NOMO-1 treated with dmso at 0.1 percent for 144 hours (cell line): ENCODE measurements at regions not wholly inside any gene's neighbourhood (a gene's known extent, or its start where the extent isn't known, plus 50 kb on each side); places are given as distances from the start of the nearest gene placed in this dataset.
"Not testable (repeated sequence)": the region's sequence is repeated elsewhere in the genome, so short reads cannot be mapped to it uniquely, and the experiment has no call there.

ENCODE experiments used
- DNase-seq: peaks from one replicate; lab custom pipeline; 2025; ENCODE audit not compliant: unreplicated experiment; lab: John Stamatoyannopoulos, UW

DNA sequence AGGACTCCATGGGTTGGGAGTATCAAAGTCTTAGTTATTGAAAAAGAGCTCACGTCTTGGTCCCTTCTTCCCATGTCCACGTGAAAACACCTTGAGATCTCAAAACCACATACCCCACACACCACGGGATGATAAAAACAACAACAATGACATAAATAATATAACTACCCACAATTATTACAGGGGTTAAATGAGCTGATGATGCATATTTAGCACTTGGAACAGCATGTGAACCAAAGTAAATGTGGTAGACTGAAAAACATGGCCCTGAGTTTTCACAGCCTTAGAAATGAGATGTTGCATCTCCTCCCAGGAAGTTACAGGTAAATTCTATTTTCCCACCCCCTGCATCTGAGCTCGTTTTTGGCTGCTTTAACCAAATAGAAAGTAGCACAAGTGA is 208.9 kb downstream of the C16orf95 start:
- DNase-seq = no peak

- DNase-seq = no peak
These were observed 208.3 kb downstream of the C16orf95 start for GRCh38 chr16:87108941-87109340.

- DNase-seq = no peak
These were observed 202.4 kb downstream of the C16orf95 start for GRCh38 chr16:87114832-87115231.

- DNase-seq = no peak
These were observed 201.5 kb downstream of the C16orf95 start for GRCh38 chr16:87115646-87116045.

GRCh38 chr16:87117936-87118335 is 199.3 kb downstream of the C16orf95 start:
- DNase-seq = no peak

- DNase-seq = no peak
These were observed 198.0 kb downstream of the C16orf95 start for GRCh38 chr16:87119168-87119567.

- no peak for DNase-seq
These were observed 197.4 kb downstream of the C16orf95 start for GRCh38 chr16:87119748-87120147.

GRCh38 chr16:87121816-87122215 is 195.4 kb downstream of the C16orf95 start:
- no peak for DNase-seq

- no peak for DNase-seq
These were observed 193.7 kb downstream of the C16orf95 start for GRCh38 chr16:87123356-87124001.

- DNase-seq = not testable (repeated sequence)
These were observed 192.8 kb downstream of the C16orf95 start for GRCh38 chr16:87124405-87124804.

DNA sequence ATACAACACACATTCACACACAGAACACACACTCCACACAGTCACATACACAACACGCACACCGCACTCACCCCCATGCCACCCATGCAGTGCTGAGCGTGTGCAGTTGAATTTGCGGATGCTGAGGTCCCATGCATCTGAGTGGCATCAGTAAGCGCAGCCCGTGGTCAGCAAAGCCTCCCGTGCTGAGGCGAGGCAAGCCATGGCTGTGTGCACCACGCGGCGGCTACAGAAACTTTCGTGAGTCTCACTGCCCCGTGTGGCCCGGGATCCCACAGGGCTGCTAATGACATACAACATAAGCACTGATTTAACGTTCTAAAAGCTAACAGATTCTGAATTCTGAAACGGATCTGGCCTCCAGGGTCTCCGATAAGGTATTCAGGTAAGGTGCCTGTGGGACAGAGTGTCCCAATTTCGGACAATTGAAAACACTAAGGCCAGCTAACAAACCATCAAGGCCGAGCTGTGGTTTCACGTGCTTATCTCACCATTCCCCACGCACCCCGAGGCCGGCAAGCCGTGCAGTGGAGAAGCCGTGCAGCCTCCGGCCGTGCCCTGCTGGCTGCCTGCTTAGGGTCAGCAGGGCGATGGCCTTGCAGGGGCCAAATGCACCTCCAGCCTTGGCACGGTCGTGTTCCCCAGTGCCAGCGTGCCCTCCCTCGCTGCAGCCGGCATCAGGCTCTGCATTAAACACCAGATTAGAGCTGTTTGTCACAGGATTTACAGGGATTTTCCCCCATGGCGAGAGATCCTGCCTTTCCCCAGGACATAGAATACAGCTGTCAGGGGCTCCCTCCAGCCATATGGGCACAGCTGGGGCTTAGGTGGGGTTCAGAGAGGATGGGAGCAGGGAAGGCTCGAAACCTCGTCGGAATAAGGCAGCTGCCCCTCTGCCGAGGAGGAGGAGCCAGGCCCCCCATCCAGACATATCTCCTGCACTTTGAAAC is 191.7 kb downstream of the C16orf95 start:
- DNase-seq = no peak

DNA sequence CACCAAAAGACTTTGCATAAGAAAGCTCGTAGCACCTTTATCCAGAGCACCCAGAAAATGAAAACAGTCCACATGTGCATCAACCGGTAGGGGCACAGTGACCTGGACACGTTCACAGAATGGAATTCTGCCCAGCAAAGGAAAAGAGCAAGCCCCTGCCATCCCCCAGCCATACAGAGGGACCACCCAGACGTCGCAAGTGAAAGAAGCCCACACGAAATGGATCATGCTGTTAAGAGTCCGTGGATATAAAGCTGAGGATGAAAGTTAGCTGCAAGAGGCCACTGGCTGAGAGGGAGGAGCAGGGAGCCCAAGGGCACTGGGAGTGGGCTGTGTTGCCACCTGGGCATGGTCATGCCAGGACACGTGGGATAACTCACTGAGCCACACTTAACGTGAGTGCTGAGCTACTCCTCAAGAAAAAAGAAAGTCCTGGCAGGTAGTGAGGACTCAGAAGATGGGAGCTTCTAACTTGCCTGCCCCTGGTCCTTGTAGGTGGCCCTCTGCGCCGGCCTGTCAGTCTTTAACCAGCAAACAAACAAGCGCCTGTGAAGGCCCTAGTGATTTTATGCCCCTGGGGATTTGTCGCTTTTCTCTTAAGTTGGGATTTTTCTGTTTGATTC is 190.7 kb downstream of the C16orf95 start:
- DNase-seq = no peak

GRCh38 chr16:87127061-87127765 is 190.0 kb downstream of the C16orf95 start:
- DNase-seq = no peak

DNA sequence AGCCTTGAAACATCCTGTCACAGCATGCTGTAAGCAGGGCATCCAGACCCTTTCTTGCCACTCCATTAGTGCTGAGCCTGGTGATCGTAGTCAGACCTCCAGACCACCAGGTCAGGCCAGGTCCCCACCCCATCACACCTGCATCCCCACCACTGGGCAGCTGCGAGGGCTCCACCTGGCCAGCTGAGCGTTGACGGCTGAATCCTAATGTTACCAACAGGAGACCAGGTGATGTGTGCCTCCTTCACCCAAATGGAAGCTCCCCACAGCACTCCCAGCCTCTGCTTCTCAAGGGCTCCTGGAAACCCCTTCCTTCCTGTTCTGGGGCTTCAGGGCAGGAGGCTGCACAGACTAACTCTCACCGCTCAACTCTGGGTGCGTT is 189.4 kb downstream of the C16orf95 start:
- DNase-seq = no peak

DNA sequence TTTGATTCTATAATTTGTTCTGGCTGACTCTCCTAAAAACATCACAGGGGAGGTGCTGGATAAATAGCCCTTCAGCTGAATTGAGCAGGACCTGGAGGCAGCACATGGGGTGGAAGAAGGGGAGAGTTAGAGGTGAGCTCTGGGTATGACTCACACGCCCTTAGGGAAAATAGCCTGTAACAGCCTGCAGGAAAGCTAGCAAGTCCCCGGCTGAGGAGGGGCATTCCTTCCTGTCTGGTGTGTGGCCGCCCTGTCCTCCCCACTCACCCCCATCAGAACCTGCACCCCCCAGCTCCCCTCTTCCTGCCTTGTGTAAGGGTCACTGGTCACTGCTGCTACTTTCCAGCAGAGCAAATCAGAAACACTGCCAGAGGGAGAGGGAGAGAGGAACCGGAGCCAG is 187.4 kb downstream of the C16orf95 start:
- no peak for DNase-seq

DNA sequence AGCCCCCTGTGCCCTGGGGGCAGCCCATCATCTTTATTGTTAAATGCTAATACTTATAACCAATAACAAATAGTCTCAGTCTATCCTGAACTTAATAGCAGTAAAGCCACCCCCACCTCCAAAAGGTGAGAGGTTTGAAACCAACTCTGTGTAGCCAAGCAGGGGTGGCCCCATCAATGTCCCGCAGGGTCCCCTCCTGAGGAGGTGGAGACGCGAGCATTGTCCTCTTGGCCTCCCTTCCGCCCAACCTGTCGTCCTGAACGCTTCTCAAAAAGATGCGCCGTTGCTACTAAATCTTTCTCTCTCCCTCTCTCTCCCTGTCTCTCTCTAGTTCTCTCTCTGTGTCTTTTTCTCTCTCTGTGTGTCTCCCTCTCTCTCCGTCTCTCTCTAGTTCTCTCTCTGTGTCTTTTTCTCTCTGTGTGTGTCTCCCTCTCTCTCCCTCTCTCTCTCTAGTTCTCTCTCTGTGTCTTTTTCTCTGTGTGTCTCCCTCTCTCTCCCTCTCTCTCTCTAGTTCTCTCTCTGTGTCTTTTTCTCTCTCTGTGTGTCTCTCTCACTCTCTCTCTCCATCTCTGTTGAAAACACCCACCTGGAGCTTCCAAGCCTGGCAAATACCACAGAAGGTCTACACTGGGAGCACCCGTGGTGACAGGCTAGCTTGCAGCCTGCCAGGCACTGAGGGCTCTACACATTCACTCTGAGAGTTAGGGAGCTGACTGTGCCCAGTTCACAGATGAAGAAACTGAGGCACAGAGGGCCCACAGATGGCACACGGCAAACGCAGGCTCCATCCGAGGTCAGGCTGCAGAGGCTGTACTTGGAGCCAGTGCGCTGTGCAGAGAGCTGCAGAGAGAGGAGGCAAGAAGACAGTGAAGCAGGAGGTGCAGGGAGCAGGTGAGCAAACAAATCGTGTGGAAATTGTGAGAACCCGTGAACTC is 185.9 kb downstream of the C16orf95 start:
- DNase-seq = no peak

GRCh38 chr16:87131996-87132345 is 185.2 kb downstream of the C16orf95 start:
- no peak for DNase-seq

- DNase-seq = no peak
These were observed 184.7 kb downstream of the C16orf95 start for GRCh38 chr16:87132361-87133014.

- no peak for DNase-seq
These were observed 183.9 kb downstream of the C16orf95 start for GRCh38 chr16:87133112-87133850.
